ENCODE measurements at regions not wholly inside any gene's neighbourhood (a gene's known extent, or its start where the extent isn't known, plus 50 kb on each side); places are given as distances from the start of the nearest gene placed in this dataset.

- no peaks in the 10 kb centered on the region for H3K4me1 ChIP-seq (ENCODE audit: control insufficient read depth, extremely low read depth, insufficient read depth, low read length)
- H3K27ac ChIP-seq (ENCODE audit: control insufficient read depth, insufficient read depth, low read length), result no peak overlapping the region
- no peak overlapping the region for H3K4me2 ChIP-seq (ENCODE audit: control insufficient read depth, extremely low read depth, insufficient read depth, low read depth, low read length)
- TF ChIP-seq CTCF (optimal IDR thresholded peaks at IDR 0.05 in 1 of 3, IDR thresholded peaks at IDR 0.05 in 1 of 3, conservative IDR thresholded peaks at IDR 0.05 in 1 of 3; ENCODE audit: extremely low read depth in 1 of 3, insufficient read depth in 2 of 3, low read length in 3 of 3) (no peak), EZH2 (IDR thresholded peaks at IDR 0.05; ENCODE audit: low read length) (no peak)
- DNase-seq (ENCODE audit: low read depth, low spot score) (no peak), FAIRE-seq (no peak)
- H3K79me2 ChIP-seq (ENCODE audit: control insufficient read depth, insufficient read depth, low read length), result no peaks in the 10 kb centered on the region
- no peaks in the 10 kb centered on the region for H3K9me1 ChIP-seq (ENCODE audit: control insufficient read depth, extremely low read depth, insufficient read depth, low read length)
- no peaks in the 10 kb centered on the region for H3K9me3 ChIP-seq (ENCODE audit: control insufficient read depth, low read depth, low read length)
- H3K9ac ChIP-seq (ENCODE audit: control insufficient read depth, extremely low read depth, insufficient read depth, low read length), result no peak overlapping the region
- no peaks in the 10 kb centered on the region for H4K20me1 ChIP-seq (ENCODE audit: control insufficient read depth, extremely low read depth, insufficient read depth, low read length)
- H3K4me3 ChIP-seq (ENCODE audit: control insufficient read depth in 2 of 3, extremely low read depth in 1 of 3, insufficient read depth in 2 of 3, low read depth in 1 of 3, low read length in 3 of 3), result no peak overlapping the region
- no peaks in the 10 kb centered on the region for H3K36me3 ChIP-seq (ENCODE audit: control insufficient read depth in 2 of 2, extremely low read depth in 1 of 2, insufficient read depth in 2 of 2, low read length in 2 of 2)
- H3K27me3 ChIP-seq (ENCODE audit: control insufficient read depth, extremely low read depth, insufficient read depth, low read length), result no peaks in the 10 kb centered on the region
- dilution Hi-C loops (cut with MboI; ENCODE audit: extremely low pct_ligation_motif_present, low sequenced_read_pairs), result no loop called here
- no peak overlapping the region for H2AFZ ChIP-seq (ENCODE audit: control insufficient read depth, low read length)
Observed at GRCh38 chr3:17795280-17795679, 52.8 kb upstream of the TBC1D5 start.

- FAIRE-seq, result no peak
- TF ChIP-seq EZH2 (IDR thresholded peaks at IDR 0.05; ENCODE audit: low read length) (no peak), CTCF (optimal IDR thresholded peaks at IDR 0.05 in 1 of 3, IDR thresholded peaks at IDR 0.05 in 1 of 3, conservative IDR thresholded peaks at IDR 0.05 in 1 of 3; ENCODE audit: extremely low read depth in 1 of 3, insufficient read depth in 2 of 3, low read length in 3 of 3) (no peak)
- dilution Hi-C loops (cut with MboI; ENCODE audit: extremely low pct_ligation_motif_present, low sequenced_read_pairs), result no loop called here
Observed at GRCh38 chr3:17793542-17794195, 51.2 kb upstream of the TBC1D5 start.

More at GRCh38 chr3:17793542-17794195, 51.2 kb upstream of the TBC1D5 start:
- no peaks in the 10 kb centered on the region for H3K4me1 ChIP-seq (ENCODE audit: control insufficient read depth, extremely low read depth, insufficient read depth, low read length)
- H3K27ac ChIP-seq (ENCODE audit: control insufficient read depth, insufficient read depth, low read length), result no peak overlapping the region
- no peak overlapping the region for H3K4me2 ChIP-seq (ENCODE audit: control insufficient read depth, extremely low read depth, insufficient read depth, low read depth, low read length)
- no peaks in the 10 kb centered on the region for H3K27me3 ChIP-seq (ENCODE audit: control insufficient read depth, extremely low read depth, insufficient read depth, low read length)
- H3K9ac ChIP-seq (ENCODE audit: control insufficient read depth, extremely low read depth, insufficient read depth, low read length), result no peak overlapping the region
- H3K79me2 ChIP-seq (ENCODE audit: control insufficient read depth, insufficient read depth, low read length), result no peaks in the 10 kb centered on the region
- H4K20me1 ChIP-seq (ENCODE audit: control insufficient read depth, extremely low read depth, insufficient read depth, low read length), result no peaks in the 10 kb centered on the region
- no peaks in the 10 kb centered on the region for H3K9me3 ChIP-seq (ENCODE audit: control insufficient read depth, low read depth, low read length)
- no peaks in the 10 kb centered on the region for H3K9me1 ChIP-seq (ENCODE audit: control insufficient read depth, extremely low read depth, insufficient read depth, low read length)
- no peak overlapping the region for H3K4me3 ChIP-seq (ENCODE audit: control insufficient read depth in 2 of 3, extremely low read depth in 1 of 3, insufficient read depth in 2 of 3, low read depth in 1 of 3, low read length in 3 of 3)
- H3K36me3 ChIP-seq (ENCODE audit: control insufficient read depth in 2 of 2, extremely low read depth in 1 of 2, insufficient read depth in 2 of 2, low read length in 2 of 2), result no peaks in the 10 kb centered on the region
- H2AFZ ChIP-seq (ENCODE audit: control insufficient read depth, low read length), result no peak overlapping the region
- DNase-seq (ENCODE audit: low read depth, low spot score), result no peak
